K562 (cell line): ENCODE measurements at regions not wholly inside any gene's neighbourhood (a gene's known extent, or its start where the extent isn't known, plus 50 kb on each side); places are given as distances from the start of the nearest gene placed in this dataset.

Experiments
- CTCF ChIP-seq, 3 experiments: IDR thresholded peaks in 2 of 3; conservative IDR thresholded peaks in 1 of 3; 2 replicates each; pipeline ENCODE4 v1.5.1; 2011 to 2012; ENCODE audit warnings: low read length in 3 of 3, mild to moderate bottlenecking in 3 of 3, control low read depth in 2 of 3, improper control_type of control experiment in 1 of 3, inconsistent platforms in 1 of 3, low read depth in 1 of 3, mixed read lengths in 1 of 3, moderate library complexity in 1 of 3; ENCODE audit not compliant: insufficient read depth in 2 of 3
- EP400 ChIP-seq: fragments of 450-650 bp; IDR thresholded peaks from 2 replicates; pipeline ENCODE4 v1.6.1; 2017; ENCODE audit warnings: antibody characterized with exemption, mild to moderate bottlenecking, moderate library complexity
- HMBOX1 ChIP-seq: sonication (generic); IDR thresholded peaks from 2 replicates; pipeline ENCODE4 v1.6.1; 2016
- HOMEZ ChIP-seq: fragments of 250-450 bp; sonication (Bioruptor Pico); IDR thresholded peaks from 2 replicates; pipeline ENCODE4 v1.4.0; 2020; ENCODE audit warnings: mild to moderate bottlenecking, moderate library complexity
- JUND ChIP-seq, 2 experiments: IDR thresholded peaks; 2 replicates in 1 of 2; 3 replicates in 1 of 2; pipeline ENCODE4 v1.6.1; 2011; ENCODE audit warnings: borderline replicate concordance in 2 of 2, low read depth in 2 of 2, low read length in 2 of 2, improper control_type of control experiment in 1 of 2, missing biosample characterization in 1 of 2, missing genetic modification characterization in 1 of 2, missing genetic modification reagents in 1 of 2
- MAX ChIP-seq: sonication (generic); formaldehyde crosslinking; IDR thresholded peaks from 2 replicates; pipeline ENCODE4 v1.9.0; 2022; ENCODE audit warnings: mild to moderate bottlenecking, missing genetic modification reagents
- POLR2A ChIP-seq: fragments of 450-650 bp; conservative IDR thresholded peaks from 2 replicates; pipeline ENCODE4 v1.6.1; 2016
- PRPF4 ChIP-seq: fragments of 200-400 bp; formaldehyde crosslinking; IDR thresholded peaks from one replicate; pipeline ENCODE4 v1.6.1; 2017; ENCODE audit warnings: low read length, low read depth, mild to moderate bottlenecking; ENCODE audit not compliant: insufficient read depth, poor library complexity, severe bottlenecking
- SP1 ChIP-seq: sonication (generic); formaldehyde crosslinking; IDR thresholded peaks from 2 replicates; pipeline ENCODE4 v1.8.1; 2022; ENCODE audit warnings: mild to moderate bottlenecking, missing genetic modification reagents
- ZBTB8A ChIP-seq: fragments of 450-650 bp; IDR thresholded peaks from 2 replicates; pipeline ENCODE4 v1.6.1; 2018; ENCODE audit warnings: mild to moderate bottlenecking, moderate library complexity; ENCODE audit not compliant: partially characterized antibody
- ZNF347 ChIP-seq: fragments of 450-650 bp; formaldehyde crosslinking; IDR thresholded peaks from 2 replicates; pipeline ENCODE4 v1.4.0; 2020; ENCODE audit warnings: low read depth, mild to moderate bottlenecking, moderate library complexity
- ZNF354B ChIP-seq: fragments of 250-450 bp; sonication (Bioruptor Pico); IDR thresholded peaks from 2 replicates; pipeline ENCODE4 v1.4.0; 2020
- ZSCAN32 ChIP-seq: fragments of 450-650 bp; formaldehyde crosslinking; IDR thresholded peaks from 2 replicates; pipeline ENCODE4 v1.4.0; 2020; ENCODE audit warnings: mild to moderate bottlenecking, moderate library complexity
- TF ChIP-seq, protein P1 (sequence below): fragments of 150-350 bp; IDR thresholded peaks from 2 replicates; pipeline ENCODE4 v1.6.1; 2014; ENCODE audit warnings: low read depth, mild to moderate bottlenecking, low read length, borderline replicate concordance

DNA sequence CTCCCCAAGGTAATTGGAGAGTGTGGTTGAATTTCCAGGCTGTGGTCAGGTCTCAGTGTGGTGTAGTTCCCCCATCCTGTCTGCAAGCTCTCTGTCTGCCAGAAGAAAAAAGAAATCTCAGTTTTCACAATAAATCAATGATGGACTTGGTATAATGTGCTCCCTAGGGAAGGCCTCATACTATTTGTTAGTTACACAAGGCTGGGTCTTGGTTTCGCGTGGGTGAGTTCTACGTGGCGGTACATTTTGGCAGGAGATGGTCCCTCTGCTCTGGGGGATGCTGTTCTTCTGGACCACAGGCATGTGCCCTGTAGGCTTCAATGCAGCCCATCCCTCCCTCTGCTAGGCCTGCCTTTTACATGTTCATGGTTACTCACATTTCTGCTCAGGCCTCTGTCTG, 206.4 kb upstream of the PELI2 start:
- TF ChIP-seq MAX (CRISPR knock-in tag): no peak
- no peak for TF ChIP-seq ZNF354B (CRISPR knock-in tag)
- TF ChIP-seq EP400: no peak
- TF ChIP-seq POLR2A: no peak
- TF ChIP-seq HMBOX1: no peak
- no peak for TF ChIP-seq ZBTB8A
- no peak for TF ChIP-seq SP1 (CRISPR knock-in tag)
- no peak for TF ChIP-seq PRPF4
- TF ChIP-seq CTCF (IDR thresholded peaks at IDR 0.05 in 2 of 3, conservative IDR thresholded peaks at IDR 0.05 in 1 of 3; ENCODE audit: insufficient read depth in 2 of 3, low read depth in 1 of 3, low read length in 3 of 3): no peak
- no peak for TF ChIP-seq ZNF347
- TF ChIP-seq, protein P1, sequence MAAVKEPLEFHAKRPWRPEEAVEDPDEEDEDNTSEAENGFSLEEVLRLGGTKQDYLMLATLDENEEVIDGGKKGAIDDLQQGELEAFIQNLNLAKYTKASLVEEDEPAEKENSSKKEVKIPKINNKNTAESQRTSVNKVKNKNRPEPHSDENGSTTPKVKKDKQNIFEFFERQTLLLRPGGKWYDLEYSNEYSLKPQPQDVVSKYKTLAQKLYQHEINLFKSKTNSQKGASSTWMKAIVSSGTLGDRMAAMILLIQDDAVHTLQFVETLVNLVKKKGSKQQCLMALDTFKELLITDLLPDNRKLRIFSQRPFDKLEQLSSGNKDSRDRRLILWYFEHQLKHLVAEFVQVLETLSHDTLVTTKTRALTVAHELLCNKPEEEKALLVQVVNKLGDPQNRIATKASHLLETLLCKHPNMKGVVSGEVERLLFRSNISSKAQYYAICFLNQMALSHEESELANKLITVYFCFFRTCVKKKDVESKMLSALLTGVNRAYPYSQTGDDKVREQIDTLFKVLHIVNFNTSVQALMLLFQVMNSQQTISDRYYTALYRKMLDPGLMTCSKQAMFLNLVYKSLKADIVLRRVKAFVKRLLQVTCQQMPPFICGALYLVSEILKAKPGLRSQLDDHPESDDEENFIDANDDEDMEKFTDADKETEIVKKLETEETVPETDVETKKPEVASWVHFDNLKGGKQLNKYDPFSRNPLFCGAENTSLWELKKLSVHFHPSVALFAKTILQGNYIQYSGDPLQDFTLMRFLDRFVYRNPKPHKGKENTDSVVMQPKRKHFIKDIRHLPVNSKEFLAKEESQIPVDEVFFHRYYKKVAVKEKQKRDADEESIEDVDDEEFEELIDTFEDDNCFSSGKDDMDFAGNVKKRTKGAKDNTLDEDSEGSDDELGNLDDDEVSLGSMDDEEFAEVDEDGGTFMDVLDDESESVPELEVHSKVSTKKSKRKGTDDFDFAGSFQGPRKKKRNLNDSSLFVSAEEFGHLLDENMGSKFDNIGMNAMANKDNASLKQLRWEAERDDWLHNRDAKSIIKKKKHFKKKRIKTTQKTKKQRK: no peak
- TF ChIP-seq ZSCAN32 (CRISPR knock-in tag): no peak
- TF ChIP-seq JUND (IDR thresholded peaks at IDR 0.05; ENCODE audit: borderline replicate concordance, low read depth, low read length): no peak
- no peak for TF ChIP-seq JUND (tag; IDR thresholded peaks at IDR 0.05; ENCODE audit: borderline replicate concordance, low read depth, low read length)
- TF ChIP-seq HOMEZ (CRISPR knock-in tag): no peak
